GM18519 (cell line): ENCODE measurements at regions not wholly inside any gene's neighbourhood (a gene's known extent, or its start where the extent isn't known, plus 50 kb on each side); places are given as distances from the start of the nearest gene placed in this dataset.
"Not testable (repeated sequence)": the region's sequence is repeated elsewhere in the genome, so short reads cannot be mapped to it uniquely, and the experiment has no call there.

ENCODE experiments used
- ATAC-seq: cut with Tn5 transposase; IDR thresholded peaks from one replicate; pipeline ENCODE4 v1.9.1; 2021; ENCODE audit warnings: mild to moderate bottlenecking, moderate library complexity; ENCODE audit not compliant: unreplicated experiment, low FRiP score

GRCh38 chr3:152209776-152210175 is 59.0 kb upstream of the MBNL1 start:
- ATAC-seq, result no peak

- no peak for ATAC-seq
Measured at GRCh38 chr3:152210697-152211096, 58.0 kb upstream of the MBNL1 start.

- no peak for ATAC-seq
Measured at GRCh38 chr3:152211655-152212054, 57.1 kb upstream of the MBNL1 start.

GRCh38 chr3:152213203-152213602 is 55.5 kb upstream of the MBNL1 start:
- no peak for ATAC-seq

- ATAC-seq, result no peak
Measured at GRCh38 chr3:152213938-152214337, 54.8 kb upstream of the MBNL1 start.

- not testable (repeated sequence) for ATAC-seq
Measured at GRCh38 chr3:152216960-152217865, 51.5 kb upstream of the MBNL1 start.

- no peak for ATAC-seq
Measured at GRCh38 chr3:152218602-152219001, 50.1 kb upstream of the MBNL1 start.
